Fibroblast of pulmonary artery (primary cell): ENCODE measurements at regions not wholly inside any gene's neighbourhood (a gene's known extent, or its start where the extent isn't known, plus 50 kb on each side); places are given as distances from the start of the nearest gene placed in this dataset.

Experiments used
- DNase-seq: peaks from one replicate; pipeline ENCODE4 v3.0.0-alpha.2; 2010; ENCODE audit warnings: low read depth
- H3K4me3 ChIP-seq: replicated peaks from 2 replicates; pipeline ENCODE4 v1.5.1; 2011; ENCODE audit warnings: low read depth, mild to moderate bottlenecking, control low read depth, low read length, moderate library complexity
- CTCF ChIP-seq: IDR thresholded peaks from 2 replicates; pipeline ENCODE4 v1.5.1; 2011; ENCODE audit warnings: mild to moderate bottlenecking, control low read depth, low read length, inconsistent platforms; ENCODE audit errors: missing control alignments

GRCh38 chr5:60370508-60370907 lies 329.5 kb downstream of the DEPDC1B start:
- no peak for TF ChIP-seq CTCF
- no peak for DNase-seq
- H3K4me3 ChIP-seq, result no peak overlapping the region

GRCh38 chr5:60369391-60369790 lies 330.6 kb downstream of the DEPDC1B start:
- no peak for TF ChIP-seq CTCF
- no peak for DNase-seq

GRCh38 chr5:60368100-60368499 lies 331.9 kb downstream of the DEPDC1B start:
- H3K4me3 ChIP-seq, result no peak overlapping the region
- no peak for DNase-seq
- TF ChIP-seq CTCF, result no peak

More at GRCh38 chr5:60369391-60369790, 330.6 kb downstream of the DEPDC1B start:
- no peak overlapping the region for H3K4me3 ChIP-seq

GRCh38 chr5:60366489-60366888 lies 333.5 kb downstream of the DEPDC1B start:
- DNase-seq, result no peak
- no peak overlapping the region for H3K4me3 ChIP-seq
- TF ChIP-seq CTCF, result no peak

- no peak for TF ChIP-seq CTCF
- no peak overlapping the region for H3K4me3 ChIP-seq
- DNase-seq, result no peak
These were observed 335.0 kb downstream of the DEPDC1B start for GRCh38 chr5:60365001-60365400.

- H3K4me3 ChIP-seq, result no peak overlapping the region
- no peak for TF ChIP-seq CTCF
- no peak for DNase-seq
These were observed 337.8 kb downstream of the DEPDC1B start for GRCh38 chr5:60362158-60362557.

- TF ChIP-seq CTCF, result no peak
- no peak for DNase-seq
- no peak overlapping the region for H3K4me3 ChIP-seq
These were observed 339.6 kb downstream of the DEPDC1B start for GRCh38 chr5:60360355-60360754.
